ENCODE measurements at regions not wholly inside any gene's neighbourhood (a gene's known extent, or its start where the extent isn't known, plus 50 kb on each side); places are given as distances from the start of the nearest gene placed in this dataset.

GRCh38 chr3:87053553-87053952 is 62.6 kb upstream of the VGLL3 start (continued):
- TF ChIP-seq, protein P1, sequence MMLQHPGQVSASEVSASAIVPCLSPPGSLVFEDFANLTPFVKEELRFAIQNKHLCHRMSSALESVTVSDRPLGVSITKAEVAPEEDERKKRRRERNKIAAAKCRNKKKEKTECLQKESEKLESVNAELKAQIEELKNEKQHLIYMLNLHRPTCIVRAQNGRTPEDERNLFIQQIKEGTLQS (IDR thresholded peaks at IDR 0.05; ENCODE audit: insufficient read depth, low read depth, low read length), result no peak
- TF ChIP-seq TAF1 (IDR thresholded peaks at IDR 0.05; ENCODE audit: low read depth, low read length) (no peak), TBP (IDR thresholded peaks at IDR 0.05; ENCODE audit: low read depth, low read length) (no peak), EGR1 (IDR thresholded peaks at IDR 0.05; ENCODE audit: borderline replicate concordance, low read depth, low read length) (no peak)
- TF ChIP-seq, protein P2, sequence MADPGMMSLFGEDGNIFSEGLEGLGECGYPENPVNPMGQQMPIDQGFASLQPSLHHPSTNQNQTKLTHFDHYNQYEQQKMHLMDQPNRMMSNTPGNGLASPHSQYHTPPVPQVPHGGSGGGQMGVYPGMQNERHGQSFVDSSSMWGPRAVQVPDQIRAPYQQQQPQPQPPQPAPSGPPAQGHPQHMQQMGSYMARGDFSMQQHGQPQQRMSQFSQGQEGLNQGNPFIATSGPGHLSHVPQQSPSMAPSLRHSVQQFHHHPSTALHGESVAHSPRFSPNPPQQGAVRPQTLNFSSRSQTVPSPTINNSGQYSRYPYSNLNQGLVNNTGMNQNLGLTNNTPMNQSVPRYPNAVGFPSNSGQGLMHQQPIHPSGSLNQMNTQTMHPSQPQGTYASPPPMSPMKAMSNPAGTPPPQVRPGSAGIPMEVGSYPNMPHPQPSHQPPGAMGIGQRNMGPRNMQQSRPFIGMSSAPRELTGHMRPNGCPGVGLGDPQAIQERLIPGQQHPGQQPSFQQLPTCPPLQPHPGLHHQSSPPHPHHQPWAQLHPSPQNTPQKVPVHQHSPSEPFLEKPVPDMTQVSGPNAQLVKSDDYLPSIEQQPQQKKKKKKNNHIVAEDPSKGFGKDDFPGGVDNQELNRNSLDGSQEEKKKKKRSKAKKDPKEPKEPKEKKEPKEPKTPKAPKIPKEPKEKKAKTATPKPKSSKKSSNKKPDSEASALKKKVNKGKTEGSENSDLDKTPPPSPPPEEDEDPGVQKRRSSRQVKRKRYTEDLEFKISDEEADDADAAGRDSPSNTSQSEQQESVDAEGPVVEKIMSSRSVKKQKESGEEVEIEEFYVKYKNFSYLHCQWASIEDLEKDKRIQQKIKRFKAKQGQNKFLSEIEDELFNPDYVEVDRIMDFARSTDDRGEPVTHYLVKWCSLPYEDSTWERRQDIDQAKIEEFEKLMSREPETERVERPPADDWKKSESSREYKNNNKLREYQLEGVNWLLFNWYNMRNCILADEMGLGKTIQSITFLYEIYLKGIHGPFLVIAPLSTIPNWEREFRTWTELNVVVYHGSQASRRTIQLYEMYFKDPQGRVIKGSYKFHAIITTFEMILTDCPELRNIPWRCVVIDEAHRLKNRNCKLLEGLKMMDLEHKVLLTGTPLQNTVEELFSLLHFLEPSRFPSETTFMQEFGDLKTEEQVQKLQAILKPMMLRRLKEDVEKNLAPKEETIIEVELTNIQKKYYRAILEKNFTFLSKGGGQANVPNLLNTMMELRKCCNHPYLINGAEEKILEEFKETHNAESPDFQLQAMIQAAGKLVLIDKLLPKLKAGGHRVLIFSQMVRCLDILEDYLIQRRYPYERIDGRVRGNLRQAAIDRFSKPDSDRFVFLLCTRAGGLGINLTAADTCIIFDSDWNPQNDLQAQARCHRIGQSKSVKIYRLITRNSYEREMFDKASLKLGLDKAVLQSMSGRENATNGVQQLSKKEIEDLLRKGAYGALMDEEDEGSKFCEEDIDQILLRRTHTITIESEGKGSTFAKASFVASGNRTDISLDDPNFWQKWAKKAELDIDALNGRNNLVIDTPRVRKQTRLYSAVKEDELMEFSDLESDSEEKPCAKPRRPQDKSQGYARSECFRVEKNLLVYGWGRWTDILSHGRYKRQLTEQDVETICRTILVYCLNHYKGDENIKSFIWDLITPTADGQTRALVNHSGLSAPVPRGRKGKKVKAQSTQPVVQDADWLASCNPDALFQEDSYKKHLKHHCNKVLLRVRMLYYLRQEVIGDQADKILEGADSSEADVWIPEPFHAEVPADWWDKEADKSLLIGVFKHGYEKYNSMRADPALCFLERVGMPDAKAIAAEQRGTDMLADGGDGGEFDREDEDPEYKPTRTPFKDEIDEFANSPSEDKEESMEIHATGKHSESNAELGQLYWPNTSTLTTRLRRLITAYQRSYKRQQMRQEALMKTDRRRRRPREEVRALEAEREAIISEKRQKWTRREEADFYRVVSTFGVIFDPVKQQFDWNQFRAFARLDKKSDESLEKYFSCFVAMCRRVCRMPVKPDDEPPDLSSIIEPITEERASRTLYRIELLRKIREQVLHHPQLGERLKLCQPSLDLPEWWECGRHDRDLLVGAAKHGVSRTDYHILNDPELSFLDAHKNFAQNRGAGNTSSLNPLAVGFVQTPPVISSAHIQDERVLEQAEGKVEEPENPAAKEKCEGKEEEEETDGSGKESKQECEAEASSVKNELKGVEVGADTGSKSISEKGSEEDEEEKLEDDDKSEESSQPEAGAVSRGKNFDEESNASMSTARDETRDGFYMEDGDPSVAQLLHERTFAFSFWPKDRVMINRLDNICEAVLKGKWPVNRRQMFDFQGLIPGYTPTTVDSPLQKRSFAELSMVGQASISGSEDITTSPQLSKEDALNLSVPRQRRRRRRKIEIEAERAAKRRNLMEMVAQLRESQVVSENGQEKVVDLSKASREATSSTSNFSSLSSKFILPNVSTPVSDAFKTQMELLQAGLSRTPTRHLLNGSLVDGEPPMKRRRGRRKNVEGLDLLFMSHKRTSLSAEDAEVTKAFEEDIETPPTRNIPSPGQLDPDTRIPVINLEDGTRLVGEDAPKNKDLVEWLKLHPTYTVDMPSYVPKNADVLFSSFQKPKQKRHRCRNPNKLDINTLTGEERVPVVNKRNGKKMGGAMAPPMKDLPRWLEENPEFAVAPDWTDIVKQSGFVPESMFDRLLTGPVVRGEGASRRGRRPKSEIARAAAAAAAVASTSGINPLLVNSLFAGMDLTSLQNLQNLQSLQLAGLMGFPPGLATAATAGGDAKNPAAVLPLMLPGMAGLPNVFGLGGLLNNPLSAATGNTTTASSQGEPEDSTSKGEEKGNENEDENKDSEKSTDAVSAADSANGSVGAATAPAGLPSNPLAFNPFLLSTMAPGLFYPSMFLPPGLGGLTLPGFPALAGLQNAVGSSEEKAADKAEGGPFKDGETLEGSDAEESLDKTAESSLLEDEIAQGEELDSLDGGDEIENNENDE (IDR thresholded peaks at IDR 0.05; ENCODE audit: insufficient replicate concordance, low read length), result no peak

All from H1 (cell line).